ENCODE measurements at regions not wholly inside any gene's neighbourhood (a gene's known extent, or its start where the extent isn't known, plus 50 kb on each side); places are given as distances from the start of the nearest gene placed in this dataset.

- no peaks in the 10 kb centered on the region for H3K9me3 ChIP-seq (ENCODE audit: control insufficient read depth in 1 of 2, insufficient read depth in 1 of 2, low read depth in 1 of 2, low read length in 2 of 2)
- no peak overlapping the region for H3K4me2 ChIP-seq (ENCODE audit: low read length)
- ChIA-PET RAD21 (ENCODE audit: low non-redundant PET in 1 of 2, low total read pairs in 2 of 2, uncharacterized antibody in 2 of 2, unreplicated experiment in 2 of 2) (no interaction called here), CTCF (no interaction called here), POLR2A (no interaction called here)
- BruUV-seq (replicated peaks): no TSS peak
- ATAC-seq: no peak
- no peaks in the 10 kb centered on the region for H3K9me2 ChIP-seq (ENCODE audit: insufficient read depth)
- intact Hi-C loops (cut with micrococcal nuclease): no loop called here
- H3K27ac ChIP-seq (ENCODE audit: low read depth, low read length): no peak overlapping the region
- no peak for TF ChIP-seq ZNF274 (IDR thresholded peaks at IDR 0.05; ENCODE audit: low read depth, low read length)
- TF ChIP-seq EGR1 (IDR thresholded peaks at IDR 0.05; ENCODE audit: low read depth): no peak
- no peak for TF ChIP-seq CBX3 (IDR thresholded peaks at IDR 0.05; ENCODE audit: low read depth)
- TF ChIP-seq YY1 (IDR thresholded peaks at IDR 0.05; ENCODE audit: extremely low read depth, insufficient replicate concordance, low read depth, low read length): no peak
- no peak for TF ChIP-seq SIN3A (IDR thresholded peaks at IDR 0.05; ENCODE audit: low read depth)
- no peaks in the 10 kb centered on the region for H3K4me1 ChIP-seq (ENCODE audit: control insufficient read depth in 1 of 2, insufficient read depth in 2 of 2, low read length in 2 of 2)
- no peak overlapping the region for H3K4me3 ChIP-seq (replicated peaks in 1 of 2; ENCODE audit: low read depth in 1 of 2, low read length in 2 of 2)
- H3K27me3 ChIP-seq (ENCODE audit: insufficient read depth, low read length): no peaks in the 10 kb centered on the region; the same call in 1 of the 2 replicates
- no peaks in the 10 kb centered on the region for H4K20me1 ChIP-seq (ENCODE audit: insufficient read depth)
- H2AFZ ChIP-seq (ENCODE audit: low read depth, low read length, poor library complexity, severe bottlenecking): no peak overlapping the region
- no peak for DNase-seq (ENCODE audit: low read depth, low spot score)
- no peaks in the 10 kb centered on the region for H3K36me3 ChIP-seq (ENCODE audit: control insufficient read depth in 1 of 2, insufficient read depth in 2 of 2, low read length in 2 of 2)
- H3K9ac ChIP-seq (ENCODE audit: low read length): no peak overlapping the region
- no peaks in the 10 kb centered on the region for H3K79me2 ChIP-seq (ENCODE audit: insufficient read depth, low read length)
These were observed 520.7 kb upstream of the PSMD7 start for GRCh38 chr16:73775841-73776388.

- TF ChIP-seq, protein P1, sequence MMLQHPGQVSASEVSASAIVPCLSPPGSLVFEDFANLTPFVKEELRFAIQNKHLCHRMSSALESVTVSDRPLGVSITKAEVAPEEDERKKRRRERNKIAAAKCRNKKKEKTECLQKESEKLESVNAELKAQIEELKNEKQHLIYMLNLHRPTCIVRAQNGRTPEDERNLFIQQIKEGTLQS (IDR thresholded peaks at IDR 0.05): no peak
- TF ChIP-seq, protein P2, sequence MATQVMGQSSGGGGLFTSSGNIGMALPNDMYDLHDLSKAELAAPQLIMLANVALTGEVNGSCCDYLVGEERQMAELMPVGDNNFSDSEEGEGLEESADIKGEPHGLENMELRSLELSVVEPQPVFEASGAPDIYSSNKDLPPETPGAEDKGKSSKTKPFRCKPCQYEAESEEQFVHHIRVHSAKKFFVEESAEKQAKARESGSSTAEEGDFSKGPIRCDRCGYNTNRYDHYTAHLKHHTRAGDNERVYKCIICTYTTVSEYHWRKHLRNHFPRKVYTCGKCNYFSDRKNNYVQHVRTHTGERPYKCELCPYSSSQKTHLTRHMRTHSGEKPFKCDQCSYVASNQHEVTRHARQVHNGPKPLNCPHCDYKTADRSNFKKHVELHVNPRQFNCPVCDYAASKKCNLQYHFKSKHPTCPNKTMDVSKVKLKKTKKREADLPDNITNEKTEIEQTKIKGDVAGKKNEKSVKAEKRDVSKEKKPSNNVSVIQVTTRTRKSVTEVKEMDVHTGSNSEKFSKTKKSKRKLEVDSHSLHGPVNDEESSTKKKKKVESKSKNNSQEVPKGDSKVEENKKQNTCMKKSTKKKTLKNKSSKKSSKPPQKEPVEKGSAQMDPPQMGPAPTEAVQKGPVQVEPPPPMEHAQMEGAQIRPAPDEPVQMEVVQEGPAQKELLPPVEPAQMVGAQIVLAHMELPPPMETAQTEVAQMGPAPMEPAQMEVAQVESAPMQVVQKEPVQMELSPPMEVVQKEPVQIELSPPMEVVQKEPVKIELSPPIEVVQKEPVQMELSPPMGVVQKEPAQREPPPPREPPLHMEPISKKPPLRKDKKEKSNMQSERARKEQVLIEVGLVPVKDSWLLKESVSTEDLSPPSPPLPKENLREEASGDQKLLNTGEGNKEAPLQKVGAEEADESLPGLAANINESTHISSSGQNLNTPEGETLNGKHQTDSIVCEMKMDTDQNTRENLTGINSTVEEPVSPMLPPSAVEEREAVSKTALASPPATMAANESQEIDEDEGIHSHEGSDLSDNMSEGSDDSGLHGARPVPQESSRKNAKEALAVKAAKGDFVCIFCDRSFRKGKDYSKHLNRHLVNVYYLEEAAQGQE (IDR thresholded peaks at IDR 0.05; ENCODE audit: low read depth): no peak
- TF ChIP-seq CEBPB (IDR thresholded peaks at IDR 0.05; ENCODE audit: low read depth): no peak
- TF ChIP-seq, protein P3, sequence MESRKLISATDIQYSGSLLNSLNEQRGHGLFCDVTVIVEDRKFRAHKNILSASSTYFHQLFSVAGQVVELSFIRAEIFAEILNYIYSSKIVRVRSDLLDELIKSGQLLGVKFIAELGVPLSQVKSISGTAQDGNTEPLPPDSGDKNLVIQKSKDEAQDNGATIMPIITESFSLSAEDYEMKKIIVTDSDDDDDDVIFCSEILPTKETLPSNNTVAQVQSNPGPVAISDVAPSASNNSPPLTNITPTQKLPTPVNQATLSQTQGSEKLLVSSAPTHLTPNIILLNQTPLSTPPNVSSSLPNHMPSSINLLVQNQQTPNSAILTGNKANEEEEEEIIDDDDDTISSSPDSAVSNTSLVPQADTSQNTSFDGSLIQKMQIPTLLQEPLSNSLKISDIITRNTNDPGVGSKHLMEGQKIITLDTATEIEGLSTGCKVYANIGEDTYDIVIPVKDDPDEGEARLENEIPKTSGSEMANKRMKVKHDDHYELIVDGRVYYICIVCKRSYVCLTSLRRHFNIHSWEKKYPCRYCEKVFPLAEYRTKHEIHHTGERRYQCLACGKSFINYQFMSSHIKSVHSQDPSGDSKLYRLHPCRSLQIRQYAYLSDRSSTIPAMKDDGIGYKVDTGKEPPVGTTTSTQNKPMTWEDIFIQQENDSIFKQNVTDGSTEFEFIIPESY (IDR thresholded peaks at IDR 0.05; ENCODE audit: extremely low read depth, insufficient replicate concordance, low read length): no peak
- TF ChIP-seq ELF1 (IDR thresholded peaks at IDR 0.05; ENCODE audit: borderline replicate concordance, low read depth): no peak
- intact Hi-C loops (cut with micrococcal nuclease): no loop called here
- Histone ChIP-seq H3K27me3 (ENCODE audit: insufficient read depth, low read length) (peaks cover 3% of the 10 kb centered on the region), H4K20me1 (ENCODE audit: insufficient read depth) (no peaks in the 10 kb centered on the region), H3K4me3 (replicated peaks in 1 of 2; ENCODE audit: low read depth in 1 of 2, low read length in 2 of 2) (no peak overlapping the region), H3K27ac (ENCODE audit: low read depth, low read length) (no peak overlapping the region), H3K4me2 (ENCODE audit: low read length) (no peak overlapping the region), H2AFZ (ENCODE audit: low read depth, low read length, poor library complexity, severe bottlenecking) (no peak overlapping the region), H3K9ac (ENCODE audit: low read length) (no peak overlapping the region), H3K79me2 (ENCODE audit: insufficient read depth, low read length) (no peaks in the 10 kb centered on the region), H3K9me2 (ENCODE audit: insufficient read depth) (no peaks in the 10 kb centered on the region), H3K4me1 (ENCODE audit: control insufficient read depth in 1 of 2, insufficient read depth in 2 of 2, low read length in 2 of 2) (no peaks in the 10 kb centered on the region), H3K36me3 (ENCODE audit: control insufficient read depth in 1 of 2, insufficient read depth in 2 of 2, low read length in 2 of 2) (no peaks in the 10 kb centered on the region), H3K9me3 (ENCODE audit: control insufficient read depth in 1 of 2, insufficient read depth in 1 of 2, low read depth in 1 of 2, low read length in 2 of 2) (no peaks in the 10 kb centered on the region)
- POLR2A ChIA-PET: no interaction called here
- RAD21 ChIA-PET (ENCODE audit: low non-redundant PET in 1 of 2, low total read pairs in 2 of 2, uncharacterized antibody in 2 of 2, unreplicated experiment in 2 of 2): no interaction called here
- no TSS peak for BruUV-seq (replicated peaks)
- DNase-seq (ENCODE audit: low read depth, low spot score) (no peak), ATAC-seq (no peak)
- CTCF ChIA-PET: no interaction called here
These were observed 525.2 kb upstream of the PSMD7 start for GRCh38 chr16:73771196-73772064.
